Suprapubic skin (tissue), 3 donors: ENCODE measurements at regions not wholly inside any gene's neighbourhood (a gene's known extent, or its start where the extent isn't known, plus 50 kb on each side); places are given as distances from the start of the nearest gene placed in this dataset.

Experiments used
- CTCF ChIP-seq, 2 donors: fragments of 200-600 bp in 1 of 2; fragments of 450-650 bp in 1 of 2; sonication (generic) in 1 of 2; IDR thresholded peaks; one replicate each; pipeline ENCODE4 v1.5.1; 2016 to 2019; ENCODE audit warnings: antibody characterized with exemption in 2 of 2, mild to moderate bottlenecking in 1 of 2, moderate library complexity in 1 of 2
- EP300 ChIP-seq: sonication (generic); formaldehyde crosslinking; IDR thresholded peaks from one replicate; pipeline ENCODE4 v1.6.1; 2017; ENCODE audit warnings: antibody characterized with exemption

- TF ChIP-seq CTCF (IDR thresholded peaks at IDR 0.05) (no peak), EP300 (no peak)
Observed at GRCh38 chr5:79886925-79887655, 104.0 kb downstream of the MTX3 start.
